ENCODE measurements at regions not wholly inside any gene's neighbourhood (a gene's known extent, or its start where the extent isn't known, plus 50 kb on each side); places are given as distances from the start of the nearest gene placed in this dataset.
"Not testable (repeated sequence)": the region's sequence is repeated elsewhere in the genome, so short reads cannot be mapped to it uniquely, and the experiment has no call there.

- Histone ChIP-seq H3K27me3 (replicated peaks; ENCODE audit: insufficient read depth) (no peaks in the 10 kb centered on the region), H3K4me3 (no peak overlapping the region), H3K4me1 (ENCODE audit: control insufficient read depth in 1 of 2, low read depth in 2 of 2) (peaks cover 5 to 13% of the 10 kb centered on the region in 2 donors), H3K27ac (no peak overlapping the region), H3K9me3 (no peaks in the 10 kb centered on the region), H3K36me3 (no peaks in the 10 kb centered on the region)
- no peak for ATAC-seq (ENCODE audit: insufficient number of reproducible peaks, low FRiP score, low read depth)
- DNase-seq (ENCODE audit: low spot score), result no peak
- no peak for TF ChIP-seq CTCF (IDR thresholded peaks at IDR 0.05)
These were observed 455.7 kb downstream of the RAB38 start for GRCh38 chr11:87719326-87720073.

GRCh38 chr11:87712802-87713202 lies 462.4 kb downstream of the RAB38 start:
- no peak for ATAC-seq (ENCODE audit: insufficient number of reproducible peaks, low FRiP score, low read depth)
- H3K27me3 ChIP-seq (replicated peaks; ENCODE audit: insufficient read depth), result no peaks in the 10 kb centered on the region
- H3K4me1 ChIP-seq (ENCODE audit: control insufficient read depth in 1 of 2, low read depth in 2 of 2), result no peaks in the 10 kb centered on the region
- no peak overlapping the region for H3K4me3 ChIP-seq
- H3K36me3 ChIP-seq, result no peaks in the 10 kb centered on the region
- no peaks in the 10 kb centered on the region for H3K9me3 ChIP-seq
- no peak for TF ChIP-seq CTCF (IDR thresholded peaks at IDR 0.05)
- no peak for DNase-seq (ENCODE audit: low spot score)
- H3K27ac ChIP-seq, result no peak overlapping the region

- no peak for ATAC-seq (ENCODE audit: insufficient number of reproducible peaks, low FRiP score, low read depth)
- no peaks in the 10 kb centered on the region for H3K36me3 ChIP-seq
- H3K27me3 ChIP-seq (replicated peaks; ENCODE audit: insufficient read depth), result no peaks in the 10 kb centered on the region
- no peaks in the 10 kb centered on the region for H3K4me1 ChIP-seq (ENCODE audit: control insufficient read depth in 1 of 2, low read depth in 2 of 2)
- no peak overlapping the region for H3K27ac ChIP-seq
- no peak overlapping the region for H3K4me3 ChIP-seq
- TF ChIP-seq CTCF (IDR thresholded peaks at IDR 0.05), result no peak
- H3K9me3 ChIP-seq, result no peaks in the 10 kb centered on the region
- no peak for DNase-seq (ENCODE audit: low spot score)
These were observed 462.9 kb downstream of the RAB38 start for GRCh38 chr11:87712391-87712790.

GRCh38 chr11:87703589-87703988 lies 471.7 kb downstream of the RAB38 start:
- not testable (repeated sequence) for H3K9me3 ChIP-seq; H3K4me3 ChIP-seq; H3K4me1 ChIP-seq (ENCODE audit: control insufficient read depth in 1 of 2, low read depth in 2 of 2); H3K27me3 ChIP-seq (replicated peaks; ENCODE audit: insufficient read depth); DNase-seq (ENCODE audit: low spot score); ATAC-seq (ENCODE audit: insufficient number of reproducible peaks, low FRiP score, low read depth); H3K36me3 ChIP-seq; H3K27ac ChIP-seq

- no peak for TF ChIP-seq CTCF (IDR thresholded peaks at IDR 0.05)
- Histone ChIP-seq H3K36me3 (no peaks in the 10 kb centered on the region), H3K27me3 (replicated peaks; ENCODE audit: insufficient read depth) (no peaks in the 10 kb centered on the region), H3K27ac (no peak overlapping the region), H3K9me3 (no peaks in the 10 kb centered on the region), H3K4me1 (ENCODE audit: control insufficient read depth in 1 of 2, low read depth in 2 of 2) (no peaks in the 10 kb centered on the region), H3K4me3 (no peak overlapping the region)
- no peak for DNase-seq (ENCODE audit: low spot score)
- ATAC-seq (ENCODE audit: insufficient number of reproducible peaks, low FRiP score, low read depth), result no peak
These were observed 499.2 kb downstream of the RAB38 start for GRCh38 chr11:87675993-87676392.

GRCh38 chr11:87666730-87667129 lies 508.5 kb downstream of the RAB38 start:
- H3K4me1 ChIP-seq (ENCODE audit: control insufficient read depth in 1 of 2, low read depth in 2 of 2), result no peaks in the 10 kb centered on the region
- TF ChIP-seq CTCF (IDR thresholded peaks at IDR 0.05), result no peak
- H3K9me3 ChIP-seq, result no peaks in the 10 kb centered on the region
- no peak overlapping the region for H3K27ac ChIP-seq
- ATAC-seq (ENCODE audit: insufficient number of reproducible peaks, low FRiP score, low read depth), result no peak
- no peaks in the 10 kb centered on the region for H3K27me3 ChIP-seq (replicated peaks; ENCODE audit: insufficient read depth)
- H3K4me3 ChIP-seq, result no peak overlapping the region
- DNase-seq (ENCODE audit: low spot score), result no peak
- H3K36me3 ChIP-seq, result no peaks in the 10 kb centered on the region
